ENCODE measurements at regions not wholly inside any gene's neighbourhood (a gene's known extent, or its start where the extent isn't known, plus 50 kb on each side); places are given as distances from the start of the nearest gene placed in this dataset.
A peak's percentile ranks its signal among the peaks of the same experiment; 100 is the strongest.

- DNase-seq: no peak
Measured at GRCh38 chr4:23660865-23661264, 229.0 kb downstream of the PPARGC1A start.

GRCh38 chr4:23654791-23655190 is 235.1 kb downstream of the PPARGC1A start:
- no peak for DNase-seq

- no peak for DNase-seq
Measured at GRCh38 chr4:23648854-23649596, 240.8 kb downstream of the PPARGC1A start.

- no peak for DNase-seq
Measured at GRCh38 chr4:23635468-23635867, 254.4 kb downstream of the PPARGC1A start.

- DNase-seq: no peak
Measured at GRCh38 chr4:23631255-23631950, 258.4 kb downstream of the PPARGC1A start.

GRCh38 chr4:23630110-23630509 is 259.7 kb downstream of the PPARGC1A start:
- no peak for DNase-seq

- DNase-seq: no peak
Measured at GRCh38 chr4:23629421-23629820, 260.4 kb downstream of the PPARGC1A start.

GRCh38 chr4:23614284-23614892 is 275.5 kb downstream of the PPARGC1A start:
- DNase-seq: peak in 1 of 2 experiments; percentile 17

GRCh38 chr4:23613782-23614181 is 276.1 kb downstream of the PPARGC1A start:
- no peak for DNase-seq

GRCh38 chr4:23602720-23603119 is 287.1 kb downstream of the PPARGC1A start:
- no peak for DNase-seq

- no peak for DNase-seq
Measured at GRCh38 chr4:23594125-23594524, 295.7 kb downstream of the PPARGC1A start.

GRCh38 chr4:23590431-23590830 is 299.4 kb downstream of the PPARGC1A start:
- no peak for DNase-seq

GRCh38 chr4:23584024-23584423 is 305.8 kb downstream of the PPARGC1A start:
- no peak for DNase-seq

- DNase-seq: no peak
Measured at GRCh38 chr4:23582671-23583070, 307.2 kb downstream of the PPARGC1A start.

- no peak for DNase-seq
Measured at GRCh38 chr4:23579166-23579565, 310.7 kb downstream of the PPARGC1A start.

GRCh38 chr4:23577398-23577797 is 312.4 kb downstream of the PPARGC1A start:
- DNase-seq: no peak

- DNase-seq: no peak
Measured at GRCh38 chr4:23572382-23572781, 317.5 kb downstream of the PPARGC1A start.

- DNase-seq: no peak
Measured at GRCh38 chr4:23567338-23567737, 322.5 kb downstream of the PPARGC1A start.

GRCh38 chr4:23560748-23561147 is 329.1 kb downstream of the PPARGC1A start:
- DNase-seq: no peak

GRCh38 chr4:23558101-23558500 is 331.7 kb downstream of the PPARGC1A start:
- no peak for DNase-seq

GRCh38 chr4:23547601-23548000 is 342.2 kb downstream of the PPARGC1A start:
- DNase-seq: no peak

GRCh38 chr4:23547096-23547495 is 342.8 kb downstream of the PPARGC1A start:
- DNase-seq: no peak

GRCh38 chr4:23539969-23540569 is 349.8 kb downstream of the PPARGC1A start:
- DNase-seq: no peak

- no peak for DNase-seq
Measured at GRCh38 chr4:23533859-23534258, 356.0 kb downstream of the PPARGC1A start.
